ENCODE measurements at regions not wholly inside any gene's neighbourhood (a gene's known extent, or its start where the extent isn't known, plus 50 kb on each side); places are given as distances from the start of the nearest gene placed in this dataset.

- Mint-ChIP-seq H3K27ac (peak overlapping the region; percentile 33), H3K9me3 (no peaks in the 10 kb centered on the region), H3K4me1 (peaks cover 6% of the 10 kb centered on the region), H3K36me3 (ENCODE audit: low read depth) (no peaks in the 10 kb centered on the region), H3K4me3 (no peak overlapping the region), H3K27me3 (ENCODE audit: low read depth, poor library complexity) (peaks cover 4% of the 10 kb centered on the region)
- no peak for DNase-seq
- no peak for TF ChIP-seq CTCF (IDR thresholded peaks at IDR 0.05)
Observed at GRCh38 chr15:36373550-36373949, 205.9 kb upstream of the CDIN1 start.

- Mint-ChIP-seq H3K4me1 (no peaks in the 10 kb centered on the region), H3K27ac (no peak overlapping the region), H3K4me3 (no peak overlapping the region), H3K9me3 (no peaks in the 10 kb centered on the region), H3K36me3 (ENCODE audit: low read depth) (no peaks in the 10 kb centered on the region), H3K27me3 (ENCODE audit: low read depth, poor library complexity) (no peaks in the 10 kb centered on the region)
- no peak for DNase-seq
- no peak for TF ChIP-seq CTCF (IDR thresholded peaks at IDR 0.05)
Observed at GRCh38 chr15:36389107-36389506, 190.3 kb upstream of the CDIN1 start.

DNA sequence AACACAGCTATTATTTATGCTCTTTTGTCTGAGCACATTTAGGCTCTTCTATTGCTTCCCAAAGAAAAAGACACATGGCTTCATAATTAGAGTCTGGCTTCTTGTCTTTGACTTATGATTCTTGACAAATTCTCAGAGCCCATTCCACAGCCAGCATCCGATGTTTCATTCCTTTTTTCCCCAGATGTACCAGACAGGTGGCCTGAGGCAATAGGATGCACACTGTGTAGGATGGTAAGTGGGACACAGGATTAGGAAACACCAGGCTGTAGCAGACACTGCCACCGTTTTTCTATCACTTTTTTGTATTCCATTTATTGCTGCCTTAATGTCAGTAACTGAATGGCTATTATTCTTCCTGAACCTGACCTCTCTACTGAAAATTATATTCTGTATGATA, 188.9 kb upstream of the CDIN1 start:
- Mint-ChIP-seq H3K36me3 (ENCODE audit: low read depth) (no peaks in the 10 kb centered on the region), H3K4me1 (no peaks in the 10 kb centered on the region), H3K27ac (no peak overlapping the region), H3K9me3 (no peaks in the 10 kb centered on the region), H3K27me3 (ENCODE audit: low read depth, poor library complexity) (no peaks in the 10 kb centered on the region), H3K4me3 (no peak overlapping the region)
- no peak for DNase-seq
- no peak for TF ChIP-seq CTCF (IDR thresholded peaks at IDR 0.05)

GRCh38 chr15:36392676-36393266, 186.7 kb upstream of the CDIN1 start:
- Mint-ChIP-seq H3K27me3 (ENCODE audit: low read depth, poor library complexity) (no peaks in the 10 kb centered on the region), H3K9me3 (no peaks in the 10 kb centered on the region), H3K4me3 (no peak overlapping the region), H3K36me3 (ENCODE audit: low read depth) (no peaks in the 10 kb centered on the region), H3K27ac (no peak overlapping the region), H3K4me1 (no peaks in the 10 kb centered on the region)
- TF ChIP-seq CTCF (IDR thresholded peaks at IDR 0.05) = no peak
- no peak for DNase-seq

GRCh38 chr15:36398212-36398611, 181.2 kb upstream of the CDIN1 start:
- H3K27ac Mint-ChIP-seq = no peak overlapping the region
- no peaks in the 10 kb centered on the region for H3K36me3 Mint-ChIP-seq (ENCODE audit: low read depth)
- peaks cover 7% of the 10 kb centered on the region for H3K4me1 Mint-ChIP-seq
- TF ChIP-seq CTCF (IDR thresholded peaks at IDR 0.05) = no peak
- no peak overlapping the region for H3K4me3 Mint-ChIP-seq
- no peaks in the 10 kb centered on the region for H3K9me3 Mint-ChIP-seq
- no peaks in the 10 kb centered on the region for H3K27me3 Mint-ChIP-seq (ENCODE audit: low read depth, poor library complexity)
- no peak for DNase-seq

DNA sequence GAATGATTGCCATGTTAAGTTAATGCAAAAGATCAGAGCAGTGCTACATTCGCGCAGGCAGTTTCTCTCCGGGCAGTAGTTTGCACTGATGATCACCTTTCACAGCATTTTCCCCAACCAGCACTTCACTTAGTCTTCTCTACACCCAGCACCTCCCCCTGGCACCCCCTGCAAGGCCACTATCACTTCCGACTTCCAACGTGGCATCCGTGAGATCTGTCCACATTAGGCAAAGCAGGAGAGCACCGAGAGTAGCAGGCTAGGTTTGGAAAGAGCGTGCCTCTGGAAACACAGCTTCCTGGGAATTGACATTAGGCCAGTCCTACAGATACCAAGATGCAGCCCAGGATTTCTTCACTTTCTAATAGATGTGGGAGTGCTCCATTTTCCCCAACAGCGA, 180.2 kb upstream of the CDIN1 start:
- no peak for TF ChIP-seq CTCF (IDR thresholded peaks at IDR 0.05)
- Mint-ChIP-seq H3K27me3 (ENCODE audit: low read depth, poor library complexity) (no peaks in the 10 kb centered on the region), H3K4me1 (peaks cover 16% of the 10 kb centered on the region), H3K9me3 (no peaks in the 10 kb centered on the region), H3K4me3 (no peak overlapping the region), H3K27ac (peak overlapping the region; percentile 35), H3K36me3 (ENCODE audit: low read depth) (no peaks in the 10 kb centered on the region)
- DNase-seq = no peak
